ENCODE measurements at regions not wholly inside any gene's neighbourhood (a gene's known extent, or its start where the extent isn't known, plus 50 kb on each side); places are given as distances from the start of the nearest gene placed in this dataset.
A peak's percentile ranks its signal among the peaks of the same experiment; 100 is the strongest.

- DNase-seq = no peak
- no peaks in the 10 kb centered on the region for H3K27me3 ChIP-seq
- 95 to 98% (median 97%) methylated on average over 3 of the region's 3 CpGs for WGBS, 4 donors
- no peaks in the 10 kb centered on the region for H3K36me3 ChIP-seq (replicated peaks in 1 of 2)
- TF ChIP-seq POLR2A (IDR thresholded peaks at IDR 0.05) (no peak), CTCF (IDR thresholded peaks at IDR 0.05) (no peak)
- intact Hi-C loops (cut with DNase I) = loop anchor here in 1 of 2 donors (10.0 kb wide), 1 partner anchor 60 kb away; no protein-coding TSS in a partner anchor
- no peak overlapping the region for H3K27ac ChIP-seq
- H3K9me3 ChIP-seq (replicated peaks in 1 of 3) = no peaks in the 10 kb centered on the region
- no peak overlapping the region for H3K4me3 ChIP-seq
- H3K4me1 ChIP-seq (replicated peaks in 1 of 2) = peaks cover 7 to 8% of the 10 kb centered on the region in 2 donors
These were observed 63.4 kb upstream of the CEP85L start for GRCh38 chr6:118714756-118715155.

- Histone ChIP-seq H3K4me1 (replicated peaks in 1 of 2) (peaks cover 20 to 21% of the 10 kb centered on the region in 2 donors), H3K27me3 (no peaks in the 10 kb centered on the region), H3K27ac (no peak overlapping the region), H3K9me3 (replicated peaks in 1 of 3) (no peaks in the 10 kb centered on the region), H3K36me3 (replicated peaks in 1 of 2) (no peaks in the 10 kb centered on the region), H3K4me3 (no peak overlapping the region)
- DNase-seq = no peak
- WGBS, 4 donors = 69 to 83% (median 79%) methylated on average over 3 of the region's 3 CpGs
- intact Hi-C loops (cut with DNase I) = loop anchor here in 1 of 2 donors (10.0 kb wide), 1 partner anchor 62 kb away; no protein-coding TSS in a partner anchor
- TF ChIP-seq POLR2A (IDR thresholded peaks at IDR 0.05) (no peak), CTCF (IDR thresholded peaks at IDR 0.05) (no peak)
These were observed 61.6 kb upstream of the CEP85L start for GRCh38 chr6:118712969-118713368.

- Histone ChIP-seq H3K4me3 (no peak overlapping the region), H3K4me1 (replicated peaks in 1 of 2) (peaks cover 20 to 29% of the 10 kb centered on the region in 2 donors), H3K27me3 (no peaks in the 10 kb centered on the region), H3K27ac (peak overlapping the region in 3 of 5 donors; percentile 88 to 95 (median 90)), H3K36me3 (replicated peaks in 1 of 2) (no peaks in the 10 kb centered on the region), H3K9me3 (replicated peaks in 1 of 3) (no peaks in the 10 kb centered on the region)
- TF ChIP-seq CTCF (IDR thresholded peaks at IDR 0.05) = no peak
- TF ChIP-seq POLR2A (IDR thresholded peaks at IDR 0.05) = no peak
- intact Hi-C loops (cut with DNase I) = loop anchor here in 1 of 2 donors (10.0 kb wide), 1 partner anchor 64 kb away; no protein-coding TSS in a partner anchor
- DNase-seq = no peak
- 88 to 94% (median 91%) methylated on average over 5 of the region's 5 CpGs for WGBS, 4 donors
These were observed 59.2 kb upstream of the CEP85L start for GRCh38 chr6:118710616-118711015.

GRCh38 chr6:118709859-118710350 lies 58.5 kb upstream of the CEP85L start:
- H3K9me3 ChIP-seq (replicated peaks in 1 of 3) = no peaks in the 10 kb centered on the region
- H3K4me1 ChIP-seq (replicated peaks in 1 of 2) = peaks cover 20 to 36% of the 10 kb centered on the region in 2 donors
- H3K27ac ChIP-seq = peak overlapping the region; percentile 87 to 95 (median 90)
- TF ChIP-seq POLR2A (IDR thresholded peaks at IDR 0.05) (peak in 1 of 2 donors; percentile 15), CTCF (IDR thresholded peaks at IDR 0.05) (no peak)
- DNase-seq = peak in 5 of 7 donors; percentile 33 to 57 (median 40)
- no peaks in the 10 kb centered on the region for H3K36me3 ChIP-seq (replicated peaks in 1 of 2)
- H3K4me3 ChIP-seq = peak overlapping the region in 1 of 4 donors; percentile 52
- intact Hi-C loops (cut with DNase I) = loop anchor here in 1 of 2 donors (10.0 kb wide), 2 partner anchors 55 to 65 kb away; partner anchors contain the start of gene CEP85L
- no peaks in the 10 kb centered on the region for H3K27me3 ChIP-seq
- 11 to 19% (median 13%) methylated on average over 3 of the region's 3 CpGs for WGBS, 4 donors
